ENCODE measurements at regions not wholly inside any gene's neighbourhood (a gene's known extent, or its start where the extent isn't known, plus 50 kb on each side); places are given as distances from the start of the nearest gene placed in this dataset.
"Not testable (repeated sequence)": the region's sequence is repeated elsewhere in the genome, so short reads cannot be mapped to it uniquely, and the experiment has no call there.

DNA sequence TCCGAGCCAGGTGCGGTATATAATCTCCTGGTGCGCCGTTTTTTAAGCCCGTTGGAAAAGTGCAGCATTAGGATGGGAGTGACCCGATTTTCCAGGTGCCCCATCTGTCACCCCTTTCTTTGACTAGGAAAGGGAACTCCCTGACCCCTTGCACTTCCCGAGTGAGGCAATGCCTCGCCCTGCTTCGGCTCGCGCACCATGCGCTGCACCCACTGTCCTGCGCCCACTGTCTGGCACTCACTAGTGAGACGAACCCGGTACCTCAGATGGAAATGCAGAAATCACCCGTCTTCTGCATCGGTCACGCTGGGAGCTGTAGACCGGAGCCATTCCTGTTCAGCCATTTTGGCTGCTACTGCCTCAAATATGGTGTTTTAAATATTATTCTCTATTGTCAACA is 198.0 kb downstream of the MEIS1 start:
- DNase-seq (ENCODE audit: low read depth): not testable (repeated sequence)

GRCh38 chr2:66633631-66634030 is 198.7 kb downstream of the MEIS1 start:
- DNase-seq (ENCODE audit: low read depth): no peak

GRCh38 chr2:66634784-66635183 is 199.9 kb downstream of the MEIS1 start:
- no peak for DNase-seq (ENCODE audit: low read depth)

DNA sequence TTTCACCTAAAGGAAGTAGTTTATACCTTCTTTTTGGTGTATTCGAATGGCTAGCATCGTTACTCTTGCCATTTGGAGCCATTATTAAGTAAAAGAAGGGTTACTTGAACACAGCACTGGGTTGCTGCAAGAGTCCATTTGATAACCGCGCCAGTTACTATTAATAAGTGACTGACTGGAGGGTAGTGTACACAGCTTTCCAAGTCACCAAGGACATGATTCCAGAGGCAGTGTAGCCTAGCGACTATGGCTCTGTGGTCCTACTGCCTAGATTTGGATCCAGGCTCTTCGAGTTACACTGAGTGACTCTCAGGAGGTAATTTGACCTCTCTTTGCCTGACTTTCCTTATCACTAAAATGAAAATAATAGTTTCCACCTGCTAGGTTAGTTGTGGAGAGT is 206.8 kb downstream of the MEIS1 start:
- no peak for DNase-seq (ENCODE audit: low read depth)

- not testable (repeated sequence) for DNase-seq (ENCODE audit: low read depth)
These were observed 213.2 kb downstream of the MEIS1 start for GRCh38 chr2:66648081-66648480.

DNA sequence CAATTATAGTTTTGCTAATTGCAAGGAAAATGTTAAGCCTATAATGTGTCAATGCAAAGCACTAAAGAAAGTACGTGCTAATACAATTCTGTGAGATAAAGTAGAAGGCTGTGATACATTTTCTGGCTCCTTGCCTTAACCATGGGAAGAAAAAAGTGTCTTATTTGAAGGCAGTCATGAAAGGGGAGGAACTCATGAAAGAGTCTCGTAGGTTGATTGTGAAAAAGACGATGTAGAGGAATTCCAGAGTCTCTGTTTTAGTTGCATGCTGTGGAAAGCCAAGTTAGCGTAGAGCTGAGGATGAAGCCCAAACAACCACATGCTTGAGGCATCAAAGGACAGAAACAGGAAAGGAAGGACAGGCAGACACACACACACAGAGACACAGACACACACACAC is 214.1 kb downstream of the MEIS1 start:
- DNase-seq (ENCODE audit: low read depth): no peak

- no peak for DNase-seq (ENCODE audit: low read depth)
These were observed 216.4 kb downstream of the MEIS1 start for GRCh38 chr2:66651295-66651694.

DNA sequence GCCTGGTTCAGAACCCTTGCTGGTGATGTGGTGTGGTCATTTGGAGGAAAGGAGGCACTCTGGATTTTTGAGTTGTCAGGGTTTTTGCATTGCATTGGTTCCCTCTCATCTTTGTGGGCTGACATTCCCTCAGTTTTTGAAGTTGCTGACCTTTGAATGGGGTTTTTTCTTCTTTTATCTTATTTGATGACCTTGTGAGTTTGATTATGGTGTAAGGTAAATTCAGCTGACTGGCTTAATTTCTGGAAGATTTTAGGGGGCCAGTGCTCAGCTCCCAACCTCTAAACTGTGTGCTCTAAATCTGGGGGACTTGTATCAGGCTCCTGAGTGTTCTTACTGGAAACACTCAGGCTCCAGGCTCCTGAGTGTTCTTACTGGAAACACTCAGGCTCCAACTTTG is 225.9 kb downstream of the MEIS1 start:
- no peak for DNase-seq (ENCODE audit: low read depth)

- no peak for DNase-seq (ENCODE audit: low read depth)
These were observed 226.6 kb downstream of the MEIS1 start for GRCh38 chr2:66661253-66662173.

DNA sequence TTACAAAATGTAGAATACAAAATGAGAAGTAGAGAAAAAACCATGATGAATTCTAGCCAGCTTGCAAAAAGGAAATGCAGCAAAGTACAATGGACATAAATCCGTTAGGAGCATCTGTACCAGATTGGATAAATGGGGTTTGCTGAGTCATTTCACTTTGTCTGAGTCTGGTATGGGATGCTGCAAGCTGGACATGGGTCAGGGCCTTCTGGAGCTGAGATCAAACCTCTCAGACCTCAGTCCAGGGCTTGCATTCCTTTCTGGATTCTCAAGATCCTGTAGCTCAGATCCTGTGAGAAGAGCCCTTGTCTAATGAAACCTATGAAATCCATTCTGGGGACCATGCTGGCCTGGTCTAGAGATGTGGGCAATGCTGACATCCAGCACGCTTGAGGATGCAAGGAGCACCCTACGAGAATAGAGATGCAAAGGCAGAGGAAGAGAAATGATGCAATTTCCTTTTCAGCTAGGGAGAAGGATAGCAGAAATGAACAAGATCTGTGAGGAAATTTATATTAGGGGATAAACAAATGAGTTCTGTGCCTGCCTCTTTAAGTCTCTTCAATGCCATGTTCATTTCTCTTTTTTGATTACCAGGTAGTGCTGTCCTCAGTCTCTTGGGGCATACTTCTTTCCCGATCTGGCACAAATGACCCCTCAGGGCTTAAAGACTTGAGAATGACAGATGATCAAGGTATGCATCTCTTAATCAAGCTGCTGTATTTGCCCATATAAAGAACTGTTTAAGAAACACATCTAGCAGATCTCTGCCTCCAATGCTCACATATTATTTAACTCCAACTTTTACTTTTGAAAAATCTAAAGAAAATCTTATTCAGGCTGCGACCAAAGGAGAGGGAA is 230.4 kb downstream of the MEIS1 start:
- DNase-seq (ENCODE audit: low read depth): no peak

DNA sequence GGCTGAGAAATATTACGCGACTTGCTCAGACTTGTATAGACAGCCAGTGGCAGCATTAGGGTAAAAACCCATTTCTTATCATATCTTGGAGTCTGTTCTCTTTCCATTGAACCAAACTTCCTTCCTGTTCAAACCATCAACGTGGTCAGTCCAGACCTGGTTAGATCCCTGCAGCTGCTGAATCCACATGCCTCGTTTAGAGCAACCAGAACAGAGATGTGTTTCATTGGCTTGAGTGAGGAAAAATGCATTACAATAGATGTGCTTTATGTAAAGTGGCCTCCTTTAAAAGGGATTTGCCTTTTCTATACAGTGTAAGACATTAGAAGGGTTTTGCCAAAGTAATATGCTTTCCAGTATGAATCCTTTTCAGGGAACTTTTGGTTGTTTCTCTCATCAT is 232.4 kb downstream of the MEIS1 start:
- no peak for DNase-seq (ENCODE audit: low read depth)

DNA sequence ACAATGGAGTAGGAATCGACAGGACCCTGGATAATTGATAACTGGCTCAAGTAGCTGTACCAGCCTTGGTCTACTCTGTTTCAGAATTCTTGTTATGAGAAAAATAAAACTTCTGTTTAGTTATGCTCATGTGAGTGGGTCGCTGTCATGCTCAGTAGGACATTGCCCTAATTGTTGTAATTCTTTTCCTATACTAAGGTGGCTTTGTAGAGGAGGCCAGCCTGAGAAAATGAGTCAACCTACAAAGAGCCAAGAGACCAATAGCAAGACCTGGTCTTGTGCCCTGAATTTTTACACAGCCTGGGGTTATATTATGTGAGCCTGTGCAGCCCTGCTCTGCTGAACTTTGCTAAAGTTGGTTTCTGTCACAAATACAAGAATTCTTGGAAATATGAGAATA is 238.4 kb downstream of the MEIS1 start:
- no peak for DNase-seq (ENCODE audit: low read depth)

GRCh38 chr2:66674087-66674486 is 239.2 kb downstream of the MEIS1 start:
- no peak for DNase-seq (ENCODE audit: low read depth)

DNA sequence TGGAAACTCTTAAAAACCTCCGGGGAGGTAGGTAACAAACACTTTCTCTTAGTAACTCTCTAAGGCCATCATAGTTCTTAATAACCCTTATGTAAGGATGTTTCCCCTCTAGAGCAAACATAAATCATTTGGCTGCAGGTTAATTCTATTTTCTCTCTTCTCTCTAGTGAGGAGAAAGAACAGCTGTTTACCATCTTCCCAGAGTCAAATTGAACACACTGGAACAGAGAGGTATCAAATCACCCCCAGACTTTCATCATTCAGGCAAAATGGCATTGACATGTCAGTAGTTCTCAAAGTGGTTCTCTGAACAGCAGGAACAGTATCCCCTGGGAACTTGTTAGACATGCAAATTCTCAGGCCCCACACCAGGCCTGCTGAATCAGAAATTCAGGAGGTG is 240.7 kb downstream of the MEIS1 start:
- DNase-seq (ENCODE audit: low read depth): no peak

DNA sequence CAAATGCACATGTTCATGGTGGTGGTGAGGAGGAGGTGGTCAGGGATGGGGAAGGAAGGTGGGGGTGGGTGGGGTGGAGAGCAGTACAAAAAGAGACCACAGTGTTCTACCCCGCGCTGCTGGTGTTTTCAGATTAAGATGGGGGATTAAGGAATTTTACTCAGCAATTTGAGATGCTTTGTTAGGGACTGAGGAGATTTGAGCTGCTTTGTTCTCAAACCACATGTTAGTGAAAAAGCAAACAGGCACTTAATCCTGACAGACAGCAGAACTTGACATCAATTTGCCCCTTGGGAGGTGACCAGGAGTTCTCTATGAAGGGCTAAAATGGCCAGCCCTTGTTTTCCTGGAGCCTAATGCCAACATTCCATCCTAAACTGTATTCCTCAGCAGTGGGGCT is 244.5 kb downstream of the MEIS1 start:
- DNase-seq (ENCODE audit: low read depth): no peak

DNA sequence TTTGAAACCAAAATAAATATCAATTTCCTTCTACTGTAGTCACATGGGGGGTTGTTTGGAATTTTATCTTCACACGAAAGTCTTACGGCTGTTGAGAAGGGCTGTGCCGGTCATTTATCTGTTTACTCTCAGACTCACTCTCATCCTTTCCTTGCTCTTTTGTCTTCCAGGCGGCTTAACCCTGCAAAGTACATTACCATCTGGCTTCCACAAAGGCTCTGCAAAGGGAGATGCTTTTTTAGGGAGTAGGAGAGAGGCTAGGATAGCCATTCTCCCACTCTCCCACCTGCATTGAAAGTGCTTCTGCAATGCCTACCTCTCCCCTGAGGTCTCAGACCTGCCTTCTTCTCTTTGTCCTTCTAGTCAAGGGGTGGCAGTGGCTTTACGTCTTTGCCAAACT is 247.6 kb downstream of the MEIS1 start:
- DNase-seq (ENCODE audit: low read depth): no peak

- no peak for DNase-seq (ENCODE audit: low read depth)
These were observed 248.1 kb downstream of the MEIS1 start for GRCh38 chr2:66683064-66683463.

DNA sequence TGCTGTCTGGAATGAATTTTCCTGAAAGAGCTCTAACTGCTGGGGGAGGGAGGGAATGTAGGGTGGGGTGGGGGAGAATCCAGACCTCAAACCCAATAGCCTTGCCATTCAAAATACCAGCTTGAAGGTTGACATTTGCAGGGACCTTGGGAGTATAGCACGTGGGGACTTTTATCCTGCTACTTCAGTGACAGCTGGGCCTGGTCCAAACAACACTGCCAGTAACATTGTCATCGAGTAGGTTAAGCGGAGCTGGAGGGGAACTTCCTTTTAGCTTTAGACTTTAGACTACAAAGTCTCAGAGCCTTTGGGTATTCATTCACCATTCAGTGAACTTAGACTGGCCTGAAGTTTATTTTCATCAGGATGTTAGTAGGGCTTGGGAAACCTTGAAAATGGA is 248.7 kb downstream of the MEIS1 start:
- no peak for DNase-seq (ENCODE audit: low read depth)

- DNase-seq (ENCODE audit: low read depth): no peak
These were observed 249.4 kb downstream of the MEIS1 start for GRCh38 chr2:66684289-66684688.

GRCh38 chr2:66686755-66687154 is 251.8 kb downstream of the MEIS1 start:
- no peak for DNase-seq (ENCODE audit: low read depth)

DNA sequence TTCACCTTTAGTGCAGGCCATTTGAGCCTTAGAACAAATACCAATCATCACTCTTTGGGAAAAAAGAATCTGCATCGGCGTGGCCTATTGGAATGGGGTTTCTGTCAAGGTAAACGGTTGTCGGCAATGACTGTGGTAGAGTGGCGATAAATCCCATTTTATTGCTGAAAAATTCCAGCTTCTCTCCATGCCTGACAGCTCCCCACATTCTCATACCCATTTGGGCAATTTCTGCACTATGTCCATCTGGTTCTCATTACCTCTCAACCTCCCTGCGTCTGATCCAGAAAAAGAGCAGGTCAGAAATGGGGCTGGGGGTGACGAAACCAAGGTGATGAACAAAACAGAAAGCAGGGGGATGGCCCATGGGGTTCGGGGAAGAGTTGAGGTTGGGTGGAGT is 254.0 kb downstream of the MEIS1 start:
- DNase-seq (ENCODE audit: low read depth): no peak

DNA sequence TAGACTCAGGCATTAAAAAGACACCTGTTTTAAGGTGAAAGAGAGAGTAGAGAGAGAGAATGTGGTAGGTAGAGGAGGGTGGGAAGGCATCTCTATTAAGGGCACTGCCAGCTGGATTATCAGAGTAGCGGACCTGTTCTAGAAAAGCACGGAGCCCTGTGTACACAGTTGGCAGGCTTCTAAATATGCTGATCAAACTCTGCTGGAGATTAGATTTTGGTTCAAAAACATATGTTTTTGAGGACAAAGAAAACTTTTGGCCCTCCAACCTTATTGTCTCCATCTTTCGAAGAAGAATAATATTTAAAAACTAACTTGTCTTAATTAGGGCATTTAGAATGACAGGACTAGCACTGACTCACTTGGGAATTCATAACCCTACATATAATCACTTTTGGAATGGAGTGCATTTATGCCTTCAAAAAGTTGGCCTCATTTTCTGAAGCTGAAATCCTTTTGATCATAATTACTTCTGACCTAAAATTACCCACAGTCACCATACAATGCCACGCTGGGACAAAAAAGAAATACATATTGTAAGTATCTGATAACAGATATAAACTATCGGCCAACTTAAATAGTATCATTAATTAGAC is 254.6 kb downstream of the MEIS1 start:
- DNase-seq (ENCODE audit: low read depth): no peak
